ENCODE measurements at regions not wholly inside any gene's neighbourhood (a gene's known extent, or its start where the extent isn't known, plus 50 kb on each side); places are given as distances from the start of the nearest gene placed in this dataset.

DNA sequence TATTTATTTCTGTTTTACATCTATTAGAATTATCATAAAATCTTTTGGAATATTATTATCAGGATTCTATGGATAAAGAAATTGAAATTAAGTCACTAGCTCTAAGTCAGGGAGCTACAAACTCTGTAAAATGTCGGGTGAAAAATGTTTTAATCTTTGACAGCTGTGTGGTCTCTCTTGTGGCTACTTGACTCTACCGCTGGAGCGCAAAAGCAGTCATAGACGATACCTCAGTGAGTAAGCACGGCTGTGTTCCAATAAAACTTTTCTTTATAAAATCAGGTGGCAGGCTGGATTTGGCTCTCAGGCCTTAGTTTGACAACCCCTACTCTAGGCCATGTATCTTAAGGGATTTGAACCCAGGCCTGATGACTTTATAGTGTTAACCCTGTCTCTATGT lies 88.5 kb upstream of the PFN2 start:
- FAIRE-seq: no peak

GRCh38 chr3:150057227-150057626 lies 86.5 kb upstream of the PFN2 start:
- no peak for FAIRE-seq

DNA sequence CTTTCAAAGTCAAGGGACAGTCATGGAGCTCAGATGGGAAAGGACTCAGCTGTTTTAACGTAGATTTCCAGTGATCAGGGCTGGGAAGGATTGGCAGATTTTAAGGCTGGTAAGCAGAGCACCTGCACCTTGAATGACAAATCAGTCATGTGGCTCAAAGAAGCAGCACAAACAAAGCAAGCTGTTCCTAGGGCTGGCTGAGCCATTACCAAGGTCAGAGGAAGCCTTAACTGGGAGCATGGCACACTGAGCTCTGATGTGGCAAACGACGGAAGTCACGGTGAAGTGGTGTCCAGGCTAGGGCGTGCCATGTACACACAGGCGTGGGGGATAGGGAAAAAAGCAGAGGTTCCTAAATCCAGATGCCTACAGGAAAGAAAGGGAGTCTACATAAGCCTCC lies 84.6 kb upstream of the PFN2 start:
- FAIRE-seq: no peak

GRCh38 chr3:150054635-150055034 lies 83.9 kb upstream of the PFN2 start:
- FAIRE-seq: no peak

- no peak for FAIRE-seq
Measured at GRCh38 chr3:150050510-150050909, 79.8 kb upstream of the PFN2 start.

DNA sequence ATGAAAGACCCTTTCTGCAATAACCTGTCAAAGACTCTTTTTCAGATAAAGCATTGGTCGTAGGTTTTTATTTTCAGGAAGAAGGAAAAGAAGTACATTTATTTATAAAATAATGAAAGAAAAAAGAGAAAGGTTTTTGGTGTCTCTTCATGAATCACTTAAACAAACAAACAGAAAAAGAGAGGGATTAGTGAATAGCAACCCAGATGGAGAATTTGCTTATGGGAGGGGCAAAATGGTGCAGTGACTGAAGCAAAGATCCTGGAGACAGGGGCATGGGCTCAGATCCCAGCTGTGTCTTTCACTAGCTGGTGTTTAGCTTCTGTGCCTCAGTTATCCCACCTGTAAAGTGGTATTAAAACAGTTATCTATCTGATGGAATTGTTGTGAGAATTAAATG lies 78.6 kb upstream of the PFN2 start:
- FAIRE-seq: no peak

- FAIRE-seq: no peak
Measured at GRCh38 chr3:150041877-150042276, 71.2 kb upstream of the PFN2 start.

- no peak for FAIRE-seq
Measured at GRCh38 chr3:150040097-150040496, 69.4 kb upstream of the PFN2 start.

GRCh38 chr3:150038830-150039229 lies 68.1 kb upstream of the PFN2 start:
- no peak for FAIRE-seq

GRCh38 chr3:150036780-150037179 lies 66.1 kb upstream of the PFN2 start:
- no peak for FAIRE-seq

- no peak for FAIRE-seq
Measured at GRCh38 chr3:150035910-150036612, 65.4 kb upstream of the PFN2 start.

- FAIRE-seq: no peak
Measured at GRCh38 chr3:150035301-150035779, 64.6 kb upstream of the PFN2 start.

DNA sequence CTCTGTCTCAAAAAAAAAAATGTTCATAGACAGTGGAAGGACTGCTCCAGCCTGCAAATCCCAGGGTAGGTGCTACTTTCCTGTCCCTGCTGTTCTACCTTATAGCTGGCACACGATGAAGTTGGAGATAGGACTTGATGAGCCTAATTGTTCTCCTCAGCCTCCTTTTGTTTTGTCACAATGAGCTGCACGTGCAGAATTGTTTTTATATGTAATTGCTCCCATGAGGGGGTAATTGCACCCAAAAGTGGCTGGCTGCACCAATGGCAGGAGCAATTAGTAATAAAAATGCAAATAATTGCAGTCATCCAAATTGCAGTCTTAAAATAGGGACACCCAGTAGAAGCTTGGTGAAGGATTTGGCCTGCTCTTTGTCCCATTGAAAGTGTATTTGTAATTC lies 63.0 kb upstream of the PFN2 start:
- no peak for FAIRE-seq

DNA sequence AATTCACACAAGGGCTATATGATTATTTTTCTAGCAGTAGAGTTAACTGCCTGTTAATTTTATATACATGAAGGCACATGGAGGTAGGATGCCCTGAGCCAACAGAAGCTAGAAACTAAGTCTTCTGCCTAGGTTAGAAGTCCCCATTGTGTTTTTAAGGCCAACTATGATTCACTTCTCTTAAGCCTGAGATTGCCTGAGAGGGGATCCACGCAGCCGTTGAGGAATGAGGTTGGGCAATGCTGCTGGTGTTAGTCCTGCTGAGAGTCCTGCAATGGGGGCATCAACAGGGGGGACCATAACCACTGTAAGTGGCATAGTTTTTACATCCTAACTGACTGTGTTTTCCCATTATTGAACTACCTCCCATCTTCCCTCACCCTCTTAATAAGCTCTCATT lies 60.1 kb upstream of the PFN2 start:
- FAIRE-seq: no peak

GRCh38 chr3:150023239-150023636 lies 52.5 kb upstream of the PFN2 start:
- no peak for FAIRE-seq

- no peak for FAIRE-seq
Measured at GRCh38 chr3:150022381-150023238, 51.9 kb upstream of the PFN2 start.

DNA sequence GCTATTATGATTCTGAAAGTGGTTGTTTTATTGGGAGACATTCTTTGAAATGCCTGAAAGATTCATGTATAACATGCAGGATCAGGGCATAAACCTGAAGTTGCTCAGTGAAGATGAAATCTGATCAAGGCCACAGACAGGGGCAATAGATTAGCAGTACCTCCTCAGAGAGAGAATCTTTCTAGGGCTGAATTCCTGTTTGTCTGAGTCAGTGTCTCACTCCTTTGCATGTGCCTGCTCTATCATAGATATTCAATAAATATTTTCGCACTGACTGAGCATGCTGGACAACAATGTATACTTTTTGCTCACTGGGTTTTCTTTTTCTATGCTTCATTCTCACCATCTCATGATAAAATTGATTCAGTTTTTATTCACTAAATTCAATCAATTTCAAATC lies 49.8 kb upstream of the PFN2 start:
- no peak for FAIRE-seq

Measured in endometrium (tissue), 2 donors.